GM18867 (cell line): ENCODE measurements at regions not wholly inside any gene's neighbourhood (a gene's known extent, or its start where the extent isn't known, plus 50 kb on each side); places are given as distances from the start of the nearest gene placed in this dataset.

Source experiments
- ATAC-seq: cut with Tn5 transposase; IDR thresholded peaks from one replicate; pipeline ENCODE4 v1.9.1; 2021; ENCODE audit warnings: mild to moderate bottlenecking, moderate library complexity; ENCODE audit not compliant: unreplicated experiment

GRCh38 chr4:123788577-123788976 is 392.0 kb downstream of the SPRY1 start:
- no peak for ATAC-seq

GRCh38 chr4:123790681-123791080 is 394.1 kb downstream of the SPRY1 start:
- no peak for ATAC-seq

- ATAC-seq, result no peak
These were observed 405.6 kb downstream of the SPRY1 start for GRCh38 chr4:123802082-123802645.

DNA sequence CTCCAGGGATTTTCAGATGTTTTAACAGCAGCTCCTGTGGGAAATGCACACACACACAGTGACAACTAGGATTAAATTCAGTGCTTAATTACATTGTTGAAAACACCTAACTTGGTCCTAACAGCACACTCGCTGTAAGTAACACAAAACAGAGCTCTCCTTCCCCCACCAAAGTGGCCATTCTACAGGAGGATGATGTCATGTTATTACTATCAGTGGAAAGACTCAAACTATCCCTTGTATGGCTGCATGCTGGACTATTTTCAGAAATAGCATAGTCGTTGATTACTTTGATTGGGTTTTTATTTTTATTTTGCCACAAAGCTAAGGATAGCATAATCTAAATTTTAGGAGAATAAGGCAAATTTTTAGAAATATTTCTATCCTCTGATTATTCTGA is 406.3 kb downstream of the SPRY1 start:
- no peak for ATAC-seq

DNA sequence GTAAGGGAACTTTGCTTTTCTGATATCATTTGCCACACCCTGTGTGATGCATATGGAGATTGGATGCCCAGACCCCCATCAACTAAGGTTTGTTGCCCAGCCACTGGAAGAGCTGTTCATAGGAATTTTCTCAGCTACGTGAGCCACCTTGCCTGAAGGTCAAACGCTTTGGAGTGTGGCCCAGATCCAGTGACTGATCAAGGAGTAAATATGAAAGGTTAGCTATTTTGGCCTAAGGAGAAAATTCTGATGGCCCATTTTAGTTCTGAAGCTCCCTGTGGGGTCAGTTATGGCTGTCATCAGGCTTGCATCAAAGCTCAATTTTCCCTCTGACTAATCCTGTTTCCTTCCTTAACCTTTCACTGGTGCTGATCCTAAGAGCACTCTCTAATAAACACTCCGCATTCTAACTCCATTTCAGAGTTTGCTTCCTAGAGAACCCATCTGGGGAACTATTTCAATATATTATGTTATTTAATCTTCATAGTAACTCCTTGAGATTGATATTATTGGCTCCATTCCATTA is 407.7 kb downstream of the SPRY1 start:
- ATAC-seq, result no peak

DNA sequence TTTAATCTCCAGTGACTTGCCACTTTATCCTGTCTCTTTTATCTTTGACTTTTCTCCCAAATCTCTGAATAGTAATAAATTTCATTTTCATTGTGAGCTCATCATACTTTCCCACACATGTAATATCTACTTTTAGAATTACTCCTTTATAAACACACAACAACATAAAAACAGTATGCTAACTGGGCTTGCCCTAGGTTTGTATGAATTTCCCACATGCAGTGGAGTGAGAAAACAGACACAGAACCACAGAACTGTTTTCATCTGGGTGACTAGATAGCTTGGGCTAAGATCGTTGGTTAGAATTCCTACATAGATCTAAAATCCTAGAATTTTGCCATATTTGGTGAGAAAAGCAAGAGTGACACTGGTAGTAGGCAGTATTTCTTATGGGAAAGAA is 409.5 kb downstream of the SPRY1 start:
- ATAC-seq, result no peak

GRCh38 chr4:123807187-123807586 is 410.6 kb downstream of the SPRY1 start:
- no peak for ATAC-seq

DNA sequence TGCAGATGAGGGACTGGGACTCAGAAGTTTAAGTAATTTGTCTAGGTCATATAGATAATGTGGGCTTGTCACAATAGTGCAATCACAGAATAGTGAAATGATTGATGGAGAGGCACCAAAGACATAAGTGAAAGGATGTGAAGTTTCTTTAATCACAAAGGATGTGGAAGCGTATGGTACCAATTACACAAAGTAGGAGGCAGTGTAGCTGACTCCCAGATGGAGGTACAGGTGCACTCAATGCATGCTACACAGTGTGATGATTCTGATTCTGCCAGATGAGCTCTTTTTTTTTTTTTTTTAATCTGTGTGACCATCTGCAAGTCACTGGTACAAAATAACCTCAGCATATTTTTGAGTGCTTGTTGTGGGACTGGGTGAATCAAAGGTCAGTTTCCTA is 411.3 kb downstream of the SPRY1 start:
- ATAC-seq, result no peak

DNA sequence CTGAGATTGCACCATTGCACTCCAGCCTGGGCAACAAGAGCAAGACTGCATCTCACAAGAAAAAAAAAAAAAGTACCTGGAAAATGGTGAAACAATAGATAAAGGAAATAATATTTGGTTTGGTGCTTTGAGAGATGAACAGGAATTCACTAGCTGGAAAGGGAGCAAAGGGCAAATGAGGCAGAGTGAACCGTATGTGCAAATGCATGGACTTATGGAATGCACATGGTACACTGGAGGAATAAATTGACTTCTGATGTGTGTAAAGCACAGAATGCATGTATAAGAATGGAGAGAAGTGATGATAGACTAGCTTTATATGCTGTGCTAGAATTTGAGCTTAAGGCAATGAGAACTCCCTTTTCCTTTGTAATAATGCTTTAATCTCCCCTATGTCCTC is 413.3 kb downstream of the SPRY1 start:
- ATAC-seq, result no peak

GRCh38 chr4:123812066-123812390 is 415.4 kb downstream of the SPRY1 start:
- ATAC-seq, result no peak

GRCh38 chr4:123813901-123814300 is 417.3 kb downstream of the SPRY1 start:
- no peak for ATAC-seq

GRCh38 chr4:123816462-123816861 is 419.9 kb downstream of the SPRY1 start:
- no peak for ATAC-seq

DNA sequence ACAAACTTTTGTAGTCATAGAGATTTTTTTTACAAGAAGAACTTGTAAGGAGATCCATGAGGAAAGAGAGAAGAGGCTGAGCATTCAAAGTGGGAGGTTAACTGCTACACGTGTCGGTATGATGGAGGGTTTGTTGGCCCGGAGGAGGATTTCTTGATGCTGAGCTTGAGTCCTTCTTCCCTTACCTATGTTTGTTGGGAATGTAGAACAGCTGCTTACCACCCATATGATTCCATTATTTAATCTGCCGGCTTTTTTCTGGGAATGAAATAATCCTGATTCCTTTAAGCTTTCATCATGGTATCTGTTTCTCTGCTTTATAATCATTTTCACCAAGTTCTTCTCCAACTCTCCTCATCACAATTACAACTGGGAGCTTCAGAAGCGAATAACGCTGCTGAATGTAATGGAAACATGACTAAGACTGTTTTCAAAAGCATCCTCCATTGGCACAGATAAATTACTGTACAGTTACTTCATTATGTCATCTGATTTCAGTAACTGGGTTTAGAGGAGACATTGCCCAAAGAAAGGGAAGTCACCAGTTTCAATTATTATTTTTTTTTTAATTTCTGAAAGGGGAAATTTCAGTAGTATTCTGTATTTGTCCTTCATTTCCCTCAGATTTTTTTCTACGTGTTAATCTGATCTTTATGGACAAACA is 420.6 kb downstream of the SPRY1 start:
- ATAC-seq, result no peak

DNA sequence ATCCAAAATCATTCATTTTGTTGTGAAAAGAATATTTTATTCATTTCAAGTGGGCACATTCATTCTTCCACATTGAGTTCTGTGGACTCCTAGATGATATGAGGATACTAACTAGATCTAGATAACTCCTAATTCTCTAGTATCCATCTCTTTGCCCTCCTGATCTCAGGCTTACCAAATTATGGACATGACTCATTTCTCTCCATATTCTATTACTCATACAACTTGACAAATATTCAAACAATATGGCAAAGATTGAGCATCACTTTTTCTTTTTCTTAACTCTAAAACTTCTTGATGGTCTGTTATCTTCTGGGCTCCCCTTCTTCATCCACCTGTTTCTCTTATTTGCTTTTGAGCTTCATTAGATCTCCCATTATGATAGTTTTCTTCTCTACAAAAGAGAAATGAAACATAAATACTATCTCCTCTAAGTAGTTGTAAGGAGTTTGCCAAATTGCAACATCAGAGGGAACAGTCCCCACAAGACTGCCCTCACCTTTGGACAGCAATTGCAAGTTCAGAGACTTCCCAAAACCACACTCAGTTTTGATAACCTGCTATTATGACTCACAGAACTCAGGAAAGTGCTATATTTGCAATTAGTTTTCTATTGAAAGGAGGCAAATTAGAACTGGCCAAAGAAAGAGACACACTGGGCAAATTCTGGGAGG is 422.9 kb downstream of the SPRY1 start:
- ATAC-seq, result no peak

- no peak for ATAC-seq
These were observed 425.3 kb downstream of the SPRY1 start for GRCh38 chr4:123821861-123822260.

DNA sequence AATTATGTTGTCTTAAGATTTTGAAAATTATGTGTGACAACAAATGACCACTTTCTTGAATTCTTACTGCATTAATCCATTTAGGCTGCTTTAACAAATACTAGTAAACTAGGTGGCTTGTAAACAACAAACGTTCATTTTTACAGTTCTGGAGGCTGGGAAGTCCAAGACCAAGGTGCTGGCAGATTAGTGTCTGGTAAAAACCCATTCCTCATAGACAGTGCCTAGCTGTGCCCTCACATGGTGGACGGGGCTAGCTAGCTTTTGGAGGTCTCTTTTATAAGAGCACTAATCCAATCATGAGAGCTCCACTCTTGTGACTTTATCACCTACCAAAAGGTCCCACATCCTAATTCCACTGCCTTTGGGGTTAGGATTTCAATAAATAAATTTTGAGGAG is 425.8 kb downstream of the SPRY1 start:
- no peak for ATAC-seq

- ATAC-seq, result no peak
These were observed 426.6 kb downstream of the SPRY1 start for GRCh38 chr4:123823244-123823643.

GRCh38 chr4:123824524-123824923 is 427.9 kb downstream of the SPRY1 start:
- ATAC-seq, result no peak

DNA sequence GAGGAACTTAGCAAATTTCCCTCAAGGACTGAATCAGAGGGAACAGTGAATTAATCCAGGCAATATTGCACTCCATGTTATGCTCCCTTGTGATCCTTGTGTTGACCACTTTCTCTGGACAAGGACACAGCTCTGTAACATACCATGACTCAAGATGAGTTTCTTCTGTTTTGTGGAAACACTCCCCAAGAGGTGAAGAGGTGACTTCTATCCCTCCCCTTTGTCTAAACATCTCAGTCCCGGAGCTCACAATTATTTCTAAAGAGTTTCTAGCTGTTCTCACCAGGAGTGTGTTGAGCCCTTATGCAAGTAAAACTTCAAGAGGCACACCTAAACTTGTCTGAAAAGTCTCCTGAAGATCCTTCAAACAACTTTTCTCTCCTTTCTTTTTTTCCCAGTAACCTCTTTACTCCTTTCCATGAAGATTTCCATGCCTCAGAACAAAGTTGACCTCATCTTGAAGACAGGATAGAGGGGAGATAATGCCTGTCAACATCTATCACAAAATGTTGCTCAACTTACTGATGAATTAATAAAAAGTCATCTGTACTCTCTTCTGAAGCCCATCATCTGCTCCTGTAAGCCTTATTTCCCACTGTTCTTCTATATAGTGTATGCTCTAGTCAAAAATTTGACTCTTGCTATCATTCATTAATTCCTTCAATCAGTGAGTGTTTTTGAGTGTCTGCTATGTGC is 429.1 kb downstream of the SPRY1 start:
- ATAC-seq, result no peak

DNA sequence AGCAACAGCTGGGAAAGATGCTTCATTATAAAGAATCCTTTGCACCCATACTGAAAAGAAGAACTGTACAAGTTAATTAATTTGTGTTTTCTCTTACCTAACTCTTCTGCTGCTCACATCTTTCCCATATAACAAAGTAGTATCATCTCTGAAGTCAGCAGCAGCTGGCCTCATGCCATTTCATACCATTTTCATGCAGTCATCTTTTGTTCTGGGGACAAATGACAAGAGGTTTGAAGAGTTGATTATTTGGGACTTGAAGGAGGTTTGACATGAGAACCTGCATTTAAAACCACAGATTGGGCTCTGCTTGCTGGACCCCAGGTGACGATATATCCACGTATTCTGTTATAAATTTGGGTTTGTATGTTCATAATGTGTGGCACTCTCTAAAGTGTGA is 430.3 kb downstream of the SPRY1 start:
- no peak for ATAC-seq

GRCh38 chr4:123827511-123827910 is 430.9 kb downstream of the SPRY1 start:
- no peak for ATAC-seq

DNA sequence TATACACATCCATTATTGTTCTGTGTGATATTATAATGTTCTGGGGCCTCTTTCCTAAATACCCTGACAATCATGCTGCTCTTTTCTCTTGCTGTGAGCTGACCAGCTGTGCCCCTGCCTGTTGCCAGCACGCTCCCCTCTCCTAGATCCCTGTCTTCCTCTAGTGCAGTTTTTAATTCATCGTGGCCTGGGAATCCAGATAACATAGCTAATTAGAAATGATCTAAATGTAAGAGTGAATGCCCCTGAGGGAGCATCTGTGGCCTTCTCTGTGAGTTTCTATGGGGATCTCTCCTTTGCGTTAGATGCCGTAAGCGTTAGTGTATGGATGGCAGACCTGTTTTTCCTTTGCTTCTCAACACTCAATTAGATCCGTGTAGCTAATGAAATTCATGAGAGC is 434.3 kb downstream of the SPRY1 start:
- ATAC-seq, result no peak
